ENCODE measurements at regions not wholly inside any gene's neighbourhood (a gene's known extent, or its start where the extent isn't known, plus 50 kb on each side); places are given as distances from the start of the nearest gene placed in this dataset.

DNA sequence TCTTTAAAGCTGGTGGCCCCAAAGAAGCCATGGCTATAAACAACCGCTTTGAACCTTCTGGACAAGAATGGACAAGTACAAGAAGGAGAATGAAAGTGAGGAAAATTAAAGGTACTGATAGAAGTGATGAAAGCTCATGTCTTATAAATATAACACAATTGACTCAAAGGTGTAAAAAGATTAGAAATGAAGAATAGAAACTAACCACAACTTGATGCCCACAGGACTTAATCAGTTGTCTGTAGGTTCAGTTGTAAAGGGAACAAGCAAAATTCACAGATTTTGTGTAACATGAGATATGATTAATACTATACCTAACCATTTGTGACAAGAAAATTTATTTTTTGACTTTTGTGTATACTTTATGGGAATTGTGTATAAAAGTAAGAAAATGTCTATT is 135.7 kb downstream of the NUP35 start:
- Histone ChIP-seq H3K4me3 (no peak overlapping the region), H3K9ac (ENCODE audit: insufficient read length) (no peak overlapping the region), H3K36me3 (ENCODE audit: insufficient read depth, low read length) (no peaks in the 10 kb centered on the region), H3K27ac (no peak overlapping the region), H3K9me3 (ENCODE audit: low read depth, low read length) (no peaks in the 10 kb centered on the region)
- no peak for DNase-seq (ENCODE audit: low read depth, low spot score)
- TF ChIP-seq EZH2 (IDR thresholded peaks at IDR 0.05) (no peak), FOXP2 (optimal IDR thresholded peaks at IDR 0.05; ENCODE audit: control extremely low read depth, extremely low read length, insufficient read depth) (no peak), POLR2AphosphoS5 (IDR thresholded peaks at IDR 0.05; ENCODE audit: borderline replicate concordance, low read depth, low read length) (no peak)

DNA sequence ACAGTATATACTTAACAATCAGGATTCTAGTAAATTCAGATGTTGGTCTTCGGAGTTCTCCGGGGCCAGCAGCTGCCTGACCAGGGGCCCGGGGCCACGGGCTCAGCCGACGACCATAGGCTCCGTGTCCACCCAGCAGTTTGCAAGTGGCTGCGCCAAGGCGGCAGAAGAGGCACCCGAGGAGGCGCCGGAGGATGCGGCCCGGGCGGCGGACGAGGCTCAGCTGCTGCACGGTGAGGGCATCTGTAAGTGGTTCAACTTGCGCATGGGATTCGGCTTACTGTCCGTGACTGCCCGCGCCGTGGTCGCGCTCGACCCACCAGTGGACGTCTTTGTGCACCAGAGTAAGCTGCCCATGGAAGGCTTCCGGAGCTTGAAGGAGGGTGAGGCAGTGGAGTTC is 136.3 kb downstream of the NUP35 start:
- Histone ChIP-seq H3K36me3 (ENCODE audit: insufficient read depth, low read length) (no peaks in the 10 kb centered on the region), H3K4me3 (no peak overlapping the region), H3K27ac (no peak overlapping the region), H3K9me3 (ENCODE audit: low read depth, low read length) (no peaks in the 10 kb centered on the region), H3K9ac (ENCODE audit: insufficient read length) (no peak overlapping the region)
- no peak for DNase-seq (ENCODE audit: low read depth, low spot score)
- TF ChIP-seq POLR2AphosphoS5 (IDR thresholded peaks at IDR 0.05; ENCODE audit: borderline replicate concordance, low read depth, low read length) = no peak
- TF ChIP-seq EZH2 (IDR thresholded peaks at IDR 0.05) = no peak
- no peak for TF ChIP-seq FOXP2 (optimal IDR thresholded peaks at IDR 0.05; ENCODE audit: control extremely low read depth, extremely low read length, insufficient read depth)

DNA sequence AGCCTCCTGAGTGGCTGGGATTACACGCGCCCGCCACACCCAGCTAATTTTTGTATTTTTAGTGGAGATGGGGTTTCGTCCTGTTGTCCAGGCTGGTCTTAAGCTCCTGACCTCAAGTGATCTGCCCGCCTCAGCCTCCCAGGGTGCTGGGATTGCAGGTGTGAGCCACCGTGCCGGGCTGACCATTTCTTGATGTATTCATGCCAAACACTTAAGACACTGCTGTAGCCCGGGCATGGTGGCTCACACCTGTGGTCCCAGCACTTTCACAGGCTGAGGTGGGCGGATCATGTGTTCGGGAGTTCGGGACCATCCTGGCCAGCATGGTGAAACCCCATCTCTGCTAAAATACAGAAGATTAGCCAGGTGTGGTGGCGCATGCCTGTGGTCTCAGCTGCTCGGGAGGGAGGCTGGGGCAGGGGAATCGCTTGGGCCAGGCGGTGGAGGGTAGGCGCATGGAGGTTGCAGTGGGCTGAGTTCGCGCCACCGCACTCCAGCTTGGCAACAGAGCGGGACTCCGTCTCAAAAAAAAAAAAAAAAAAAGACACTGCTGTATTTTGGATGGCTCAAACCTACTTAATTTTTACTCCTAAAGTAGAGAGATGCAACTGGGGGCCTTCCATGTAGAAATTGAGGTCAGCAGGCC is 140.8 kb downstream of the NUP35 start:
- Histone ChIP-seq H3K36me3 (ENCODE audit: insufficient read depth, low read length) (no peaks in the 10 kb centered on the region), H3K4me3 (no peak overlapping the region), H3K9ac (ENCODE audit: insufficient read length) (no peak overlapping the region), H3K9me3 (ENCODE audit: low read depth, low read length) (no peaks in the 10 kb centered on the region), H3K27ac (no peak overlapping the region)
- TF ChIP-seq EZH2 (IDR thresholded peaks at IDR 0.05) = no peak
- TF ChIP-seq FOXP2 (optimal IDR thresholded peaks at IDR 0.05; ENCODE audit: control extremely low read depth, extremely low read length, insufficient read depth) = no peak
- no peak for TF ChIP-seq POLR2AphosphoS5 (IDR thresholded peaks at IDR 0.05; ENCODE audit: borderline replicate concordance, low read depth, low read length)
- DNase-seq (ENCODE audit: low read depth, low spot score) = no peak

DNA sequence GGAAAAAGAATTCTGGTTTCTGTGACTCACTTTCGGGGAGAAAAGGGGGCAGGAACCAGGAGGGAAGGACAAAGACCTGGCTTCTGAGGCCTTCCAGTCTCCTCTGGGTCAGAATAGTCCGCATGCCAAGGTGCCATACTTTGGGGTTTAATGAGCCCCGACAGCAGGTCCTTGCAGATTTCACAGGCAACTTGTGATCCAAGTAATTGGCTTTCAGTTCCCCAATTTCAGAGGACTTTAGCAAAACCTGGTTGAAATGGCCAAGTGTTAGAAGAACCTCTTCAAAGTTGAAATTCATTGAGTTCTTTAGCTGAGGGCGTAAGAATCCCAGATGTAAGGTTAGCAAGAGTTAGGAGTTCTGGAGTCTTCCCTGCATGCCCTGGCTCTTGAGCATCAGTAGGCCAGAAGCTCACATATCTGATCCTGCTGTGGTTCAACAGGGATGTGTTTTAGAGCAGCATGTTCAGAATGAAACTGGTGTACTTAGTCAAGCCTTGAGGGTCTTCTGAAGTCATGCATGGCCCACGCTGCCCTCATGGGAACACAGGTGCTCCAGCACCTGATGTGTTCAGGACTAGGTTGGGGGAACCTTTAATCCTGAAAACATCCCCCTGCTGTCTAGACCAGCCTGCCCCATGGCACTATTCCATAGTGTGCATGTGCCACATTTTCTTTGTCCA is 143.0 kb downstream of the NUP35 start:
- Histone ChIP-seq H3K36me3 (ENCODE audit: insufficient read depth, low read length) (no peaks in the 10 kb centered on the region), H3K9me3 (ENCODE audit: low read depth, low read length) (no peaks in the 10 kb centered on the region), H3K27ac (no peak overlapping the region), H3K4me3 (no peak overlapping the region), H3K9ac (ENCODE audit: insufficient read length) (no peak overlapping the region)
- DNase-seq (ENCODE audit: low read depth, low spot score) = no peak
- TF ChIP-seq POLR2AphosphoS5 (IDR thresholded peaks at IDR 0.05; ENCODE audit: borderline replicate concordance, low read depth, low read length) = no peak
- no peak for TF ChIP-seq EZH2 (IDR thresholded peaks at IDR 0.05)

DNA sequence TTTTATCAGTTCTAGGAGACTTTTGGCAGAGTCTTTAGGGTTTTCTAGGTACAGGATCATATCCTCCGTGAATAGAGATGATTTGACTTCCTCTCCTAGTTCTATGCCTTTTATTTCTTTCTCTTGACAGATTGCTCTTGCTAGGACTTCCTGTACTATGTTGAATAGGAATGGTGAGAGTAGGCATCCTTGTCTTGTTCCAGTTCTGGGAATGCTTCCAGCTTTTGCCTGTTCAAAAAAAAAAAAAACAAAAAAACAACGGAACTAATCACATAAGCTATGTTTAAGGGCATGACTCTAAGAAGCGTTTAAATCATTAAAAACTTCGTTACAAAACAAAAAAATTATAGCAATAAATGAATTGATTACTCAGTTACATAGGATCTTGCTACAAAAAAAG is 145.7 kb downstream of the NUP35 start:
- Histone ChIP-seq H3K9ac (ENCODE audit: insufficient read length) (no peak overlapping the region), H3K9me3 (ENCODE audit: low read depth, low read length) (no peaks in the 10 kb centered on the region), H3K36me3 (ENCODE audit: insufficient read depth, low read length) (no peaks in the 10 kb centered on the region), H3K27ac (no peak overlapping the region), H3K4me3 (no peak overlapping the region)
- no peak for DNase-seq (ENCODE audit: low read depth, low spot score)
- TF ChIP-seq POLR2AphosphoS5 (IDR thresholded peaks at IDR 0.05; ENCODE audit: borderline replicate concordance, low read depth, low read length) (no peak), FOXP2 (optimal IDR thresholded peaks at IDR 0.05; ENCODE audit: control extremely low read depth, extremely low read length, insufficient read depth) (no peak), EZH2 (IDR thresholded peaks at IDR 0.05) (no peak)

DNA sequence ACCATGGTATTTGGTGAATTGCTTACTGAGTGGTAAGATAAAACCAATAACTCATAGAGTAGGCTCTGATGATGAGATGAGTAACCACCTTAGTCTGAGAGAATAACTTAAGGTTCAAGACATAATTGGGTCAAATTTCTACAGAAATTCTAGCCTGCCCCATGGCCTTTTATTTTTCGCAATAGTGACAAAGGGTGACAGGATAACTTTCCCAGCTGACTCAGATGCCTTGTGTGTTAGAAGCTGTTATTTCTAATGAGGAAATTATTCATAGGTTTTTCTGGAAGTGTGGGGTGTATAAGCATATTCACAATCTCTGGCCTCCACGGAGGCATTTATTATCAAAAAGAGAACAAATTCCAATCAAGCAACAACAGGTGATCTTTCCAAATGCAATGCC is 159.0 kb downstream of the NUP35 start:
- Histone ChIP-seq H3K4me3 (no peak overlapping the region), H3K36me3 (ENCODE audit: insufficient read depth, low read length) (no peaks in the 10 kb centered on the region), H3K9me3 (ENCODE audit: low read depth, low read length) (no peaks in the 10 kb centered on the region), H3K9ac (ENCODE audit: insufficient read length) (no peak overlapping the region), H3K27ac (no peak overlapping the region)
- TF ChIP-seq EZH2 (IDR thresholded peaks at IDR 0.05) (no peak), FOXP2 (optimal IDR thresholded peaks at IDR 0.05; ENCODE audit: control extremely low read depth, extremely low read length, insufficient read depth) (no peak), POLR2AphosphoS5 (IDR thresholded peaks at IDR 0.05; ENCODE audit: borderline replicate concordance, low read depth, low read length) (no peak)
- DNase-seq (ENCODE audit: low read depth, low spot score) = no peak

DNA sequence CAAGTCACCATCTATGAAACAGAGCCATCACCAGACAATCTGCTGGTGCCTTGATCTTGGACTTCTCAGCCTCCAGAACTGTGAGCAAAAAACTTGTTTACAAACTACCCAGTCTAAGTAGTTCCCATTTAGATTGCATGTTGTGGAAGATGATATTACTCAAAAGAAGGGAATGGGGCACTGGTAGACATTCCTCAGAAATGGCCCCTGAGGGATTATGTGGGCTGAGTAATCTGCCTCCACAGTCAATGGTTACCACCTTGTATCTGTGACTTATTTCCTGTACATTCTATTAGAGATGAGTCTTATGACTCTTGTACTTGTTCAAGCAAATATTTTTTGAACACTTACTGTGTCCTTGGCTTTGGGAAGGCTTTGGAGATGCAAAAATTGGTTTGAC is 160.4 kb downstream of the NUP35 start:
- Histone ChIP-seq H3K27ac (peak overlapping the region; percentile 4; the same call in 1 of the 2 replicates), H3K9me3 (ENCODE audit: low read depth, low read length) (no peaks in the 10 kb centered on the region), H3K4me3 (no peak overlapping the region), H3K36me3 (ENCODE audit: insufficient read depth, low read length) (no peaks in the 10 kb centered on the region), H3K9ac (ENCODE audit: insufficient read length) (no peak overlapping the region)
- DNase-seq (ENCODE audit: low read depth, low spot score) = peak; percentile 51
- no peak for TF ChIP-seq EZH2 (IDR thresholded peaks at IDR 0.05)
- TF ChIP-seq FOXP2 (optimal IDR thresholded peaks at IDR 0.05; ENCODE audit: control extremely low read depth, extremely low read length, insufficient read depth) = no peak
- no peak for TF ChIP-seq POLR2AphosphoS5 (IDR thresholded peaks at IDR 0.05; ENCODE audit: borderline replicate concordance, low read depth, low read length)

DNA sequence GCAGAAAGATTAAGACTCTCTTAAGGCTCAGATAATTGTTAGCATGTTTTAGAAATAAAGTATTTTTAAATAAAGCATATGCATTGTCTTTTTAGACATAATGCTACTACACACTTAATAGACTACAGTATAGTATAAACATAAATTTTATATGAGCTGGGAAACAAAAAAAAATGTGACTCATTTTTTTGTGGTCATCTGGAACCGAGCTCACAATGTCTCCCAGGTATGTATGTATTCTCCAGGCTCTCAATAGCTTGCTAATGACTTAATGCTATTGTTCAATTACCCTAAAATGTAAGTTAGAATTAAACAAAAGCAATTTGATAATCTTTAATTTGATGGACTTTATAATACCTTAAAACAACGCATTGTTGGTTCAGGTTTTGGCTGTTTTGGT is 167.2 kb downstream of the NUP35 start:
- TF ChIP-seq FOXP2 (optimal IDR thresholded peaks at IDR 0.05; ENCODE audit: control extremely low read depth, extremely low read length, insufficient read depth) = no peak
- no peak for TF ChIP-seq POLR2AphosphoS5 (IDR thresholded peaks at IDR 0.05; ENCODE audit: borderline replicate concordance, low read depth, low read length)
- TF ChIP-seq EZH2 (IDR thresholded peaks at IDR 0.05) = no peak
- DNase-seq (ENCODE audit: low read depth, low spot score) = no peak

More for the DNA sequence above, 167.2 kb downstream of the NUP35 start:
- Histone ChIP-seq H3K9me3 (ENCODE audit: low read depth, low read length) (no peaks in the 10 kb centered on the region), H3K4me3 (no peak overlapping the region), H3K9ac (ENCODE audit: insufficient read length) (no peak overlapping the region), H3K27ac (no peak overlapping the region), H3K36me3 (ENCODE audit: insufficient read depth, low read length) (no peaks in the 10 kb centered on the region)
